ENCODE measurements at regions not wholly inside any gene's neighbourhood (a gene's known extent, or its start where the extent isn't known, plus 50 kb on each side); places are given as distances from the start of the nearest gene placed in this dataset.

DNA sequence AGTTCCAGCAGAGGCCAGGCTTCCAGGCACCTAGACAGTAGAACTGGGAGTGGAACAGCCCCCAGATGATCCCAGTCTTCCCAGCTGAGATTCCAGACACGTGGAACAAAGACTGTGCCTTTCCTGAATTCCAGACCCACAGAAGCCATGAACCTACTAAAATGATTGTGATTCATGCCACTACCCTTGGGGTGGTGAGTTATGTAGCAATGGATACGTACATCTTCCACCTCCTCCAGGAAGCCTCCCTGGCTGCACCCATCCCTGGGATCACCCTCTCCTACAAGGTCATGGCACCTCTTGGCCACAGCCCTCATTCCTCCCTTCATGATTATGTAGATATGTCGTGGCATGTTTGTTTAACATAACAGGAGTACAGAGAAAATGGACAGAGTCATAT is 83.4 kb downstream of the NPTX2 start:
- peaks cover 2% of the 10 kb centered on the region for H3K4me1 ChIP-seq (ENCODE audit: control insufficient read depth, insufficient read depth, low read length)
- no peak overlapping the region for H3K4me3 ChIP-seq (ENCODE audit: low read length in 2 of 2)
- H3K36me3 ChIP-seq (ENCODE audit: control insufficient read depth in 2 of 2, insufficient read depth in 2 of 2, low read length in 2 of 2), result no peaks in the 10 kb centered on the region
- peaks cover 0 to 4% of the 10 kb centered on the region in 2 donors for H3K9me3 ChIP-seq (ENCODE audit: control insufficient read depth in 2 of 2, low read length in 2 of 2)
- no peak overlapping the region for H3K27ac ChIP-seq (ENCODE audit: low read length)
- no peak overlapping the region for H3K9ac ChIP-seq (ENCODE audit: low read length in 2 of 2)
- peaks cover 0 to 2% of the 10 kb centered on the region in 2 donors for H3K27me3 ChIP-seq (ENCODE audit: control insufficient read depth in 1 of 2, insufficient read depth in 2 of 2, low read length in 2 of 2)

DNA sequence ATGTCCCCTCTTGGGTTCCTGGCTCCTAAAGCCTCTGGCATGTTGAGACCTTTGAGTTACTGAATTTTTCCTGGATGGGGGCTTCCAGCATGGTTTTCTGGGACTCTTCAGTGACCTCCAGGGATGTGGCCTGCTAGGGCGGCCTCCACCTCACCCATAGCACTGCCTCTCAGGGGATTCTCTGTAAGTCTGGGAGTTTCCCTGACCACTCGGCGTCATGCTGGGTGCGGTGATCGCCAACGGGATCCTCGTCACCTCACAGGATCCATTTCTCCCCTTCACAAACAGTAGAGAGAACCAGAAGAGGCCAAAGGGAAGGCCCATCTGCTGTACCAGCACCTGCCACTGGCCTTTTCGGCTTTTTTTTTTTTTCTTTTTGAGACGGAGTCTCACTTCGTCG is 84.3 kb downstream of the NPTX2 start:
- Histone ChIP-seq H3K9ac (ENCODE audit: low read length in 2 of 2) (no peak overlapping the region), H3K36me3 (ENCODE audit: control insufficient read depth in 2 of 2, insufficient read depth in 2 of 2, low read length in 2 of 2) (no peaks in the 10 kb centered on the region), H3K4me1 (ENCODE audit: control insufficient read depth, insufficient read depth, low read length) (peaks cover 2% of the 10 kb centered on the region), H3K27me3 (ENCODE audit: control insufficient read depth in 1 of 2, insufficient read depth in 2 of 2, low read length in 2 of 2) (peaks cover 0 to 2% of the 10 kb centered on the region in 2 donors), H3K9me3 (ENCODE audit: control insufficient read depth in 2 of 2, low read length in 2 of 2) (peaks cover 0 to 4% of the 10 kb centered on the region in 2 donors), H3K4me3 (ENCODE audit: low read length in 2 of 2) (no peak overlapping the region), H3K27ac (ENCODE audit: low read length) (no peak overlapping the region)

DNA sequence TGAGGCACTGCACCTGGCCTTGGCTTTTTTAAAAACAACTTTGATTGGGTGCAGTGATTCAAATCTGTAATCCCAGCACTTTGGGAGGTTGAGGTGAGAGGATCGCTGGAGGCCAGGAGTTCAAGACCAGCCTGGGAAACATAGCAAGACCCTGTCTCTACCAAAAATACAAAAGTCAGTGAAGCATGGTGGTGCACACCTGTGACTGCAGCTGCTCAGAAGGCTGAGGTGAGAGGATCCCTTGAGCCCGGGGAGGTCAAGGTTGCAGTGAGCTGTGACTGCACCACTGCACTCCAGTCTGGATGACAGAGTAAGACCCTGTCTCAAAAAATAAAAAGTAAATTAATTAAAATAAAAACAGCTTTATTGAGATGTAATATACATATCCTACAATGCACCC is 84.9 kb downstream of the NPTX2 start:
- no peaks in the 10 kb centered on the region for H3K36me3 ChIP-seq (ENCODE audit: control insufficient read depth in 2 of 2, insufficient read depth in 2 of 2, low read length in 2 of 2)
- peaks cover 0 to 2% of the 10 kb centered on the region in 2 donors for H3K9me3 ChIP-seq (ENCODE audit: control insufficient read depth in 2 of 2, low read length in 2 of 2)
- no peak overlapping the region for H3K4me3 ChIP-seq (ENCODE audit: low read length in 2 of 2)
- H3K27me3 ChIP-seq (ENCODE audit: control insufficient read depth in 1 of 2, insufficient read depth in 2 of 2, low read length in 2 of 2), result peaks cover 0 to 2% of the 10 kb centered on the region in 2 donors
- H3K27ac ChIP-seq (ENCODE audit: low read length), result no peak overlapping the region
- no peak overlapping the region for H3K9ac ChIP-seq (ENCODE audit: low read length in 2 of 2)
- peaks cover 2% of the 10 kb centered on the region for H3K4me1 ChIP-seq (ENCODE audit: control insufficient read depth, insufficient read depth, low read length)

DNA sequence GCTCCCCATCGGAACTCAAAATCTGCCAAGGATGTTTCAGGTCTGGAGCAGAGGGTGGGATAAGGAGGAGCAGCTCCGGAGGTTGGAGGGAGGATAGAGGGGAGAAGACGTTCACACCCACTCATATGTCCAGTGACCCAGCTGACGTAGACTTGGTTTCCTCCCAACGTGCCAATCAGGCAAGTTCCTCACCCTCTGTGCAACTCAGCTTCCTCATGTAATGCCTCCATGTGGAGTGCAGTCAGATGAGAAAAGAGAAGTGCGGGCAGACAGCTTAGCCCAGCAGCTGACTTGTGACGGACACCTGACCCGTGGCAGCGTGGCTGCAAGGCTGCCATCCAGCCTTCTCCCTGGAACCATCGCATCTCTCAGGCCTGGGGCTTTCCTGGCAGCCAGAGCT is 86.8 kb downstream of the NPTX2 start:
- Histone ChIP-seq H3K9ac (ENCODE audit: low read length in 2 of 2) (no peak overlapping the region), H3K27ac (ENCODE audit: low read length) (no peak overlapping the region), H3K36me3 (ENCODE audit: control insufficient read depth in 2 of 2, insufficient read depth in 2 of 2, low read length in 2 of 2) (no peaks in the 10 kb centered on the region), H3K4me1 (ENCODE audit: control insufficient read depth, insufficient read depth, low read length) (peaks cover 2% of the 10 kb centered on the region), H3K9me3 (ENCODE audit: control insufficient read depth in 2 of 2, low read length in 2 of 2) (no peaks in the 10 kb centered on the region), H3K4me3 (ENCODE audit: low read length in 2 of 2) (no peak overlapping the region), H3K27me3 (ENCODE audit: control insufficient read depth in 1 of 2, insufficient read depth in 2 of 2, low read length in 2 of 2) (peaks cover 0 to 2% of the 10 kb centered on the region in 2 donors)

DNA sequence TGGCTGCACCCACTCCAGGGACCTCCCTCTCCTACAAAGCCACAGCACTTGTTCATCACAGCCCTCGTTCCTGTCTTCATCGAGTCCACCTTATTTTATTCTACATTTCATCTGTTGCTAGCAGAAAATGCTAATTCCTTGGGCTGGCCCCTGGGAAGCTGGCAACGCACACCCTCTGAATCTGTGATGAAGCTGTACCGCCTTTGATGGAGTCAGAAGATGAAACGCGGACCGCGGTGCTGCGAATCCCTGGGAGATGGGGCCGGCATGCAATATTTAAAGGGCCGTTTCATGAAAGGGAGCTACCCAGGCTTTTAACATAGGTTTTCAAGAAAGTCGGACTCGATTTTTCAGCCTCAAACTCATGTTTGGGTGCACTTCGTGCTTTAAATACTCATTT is 88.5 kb downstream of the NPTX2 start:
- H3K27me3 ChIP-seq (ENCODE audit: control insufficient read depth in 1 of 2, insufficient read depth in 2 of 2, low read length in 2 of 2), result peaks cover 0 to 2% of the 10 kb centered on the region in 2 donors
- no peak overlapping the region for H3K9ac ChIP-seq (ENCODE audit: low read length in 2 of 2)
- no peak overlapping the region for H3K4me3 ChIP-seq (ENCODE audit: low read length in 2 of 2)
- no peaks in the 10 kb centered on the region for H3K9me3 ChIP-seq (ENCODE audit: control insufficient read depth in 2 of 2, low read length in 2 of 2)
- no peaks in the 10 kb centered on the region for H3K36me3 ChIP-seq (ENCODE audit: control insufficient read depth in 2 of 2, insufficient read depth in 2 of 2, low read length in 2 of 2)
- H3K27ac ChIP-seq (ENCODE audit: low read length), result no peak overlapping the region
- no peaks in the 10 kb centered on the region for H3K4me1 ChIP-seq (ENCODE audit: control insufficient read depth, insufficient read depth, low read length)

GRCh38 chr7:98707076-98707475 is 90.0 kb downstream of the NPTX2 start:
- H3K9me3 ChIP-seq (ENCODE audit: control insufficient read depth in 2 of 2, low read length in 2 of 2), result no peaks in the 10 kb centered on the region
- no peak overlapping the region for H3K9ac ChIP-seq (ENCODE audit: low read length in 2 of 2)
- no peak overlapping the region for H3K4me3 ChIP-seq (ENCODE audit: low read length in 2 of 2)
- H3K4me1 ChIP-seq (ENCODE audit: control insufficient read depth, insufficient read depth, low read length), result no peaks in the 10 kb centered on the region
- H3K27me3 ChIP-seq (ENCODE audit: control insufficient read depth in 1 of 2, insufficient read depth in 2 of 2, low read length in 2 of 2), result peaks cover 0 to 2% of the 10 kb centered on the region in 2 donors
- no peaks in the 10 kb centered on the region for H3K36me3 ChIP-seq (ENCODE audit: control insufficient read depth in 2 of 2, insufficient read depth in 2 of 2, low read length in 2 of 2)
- no peak overlapping the region for H3K27ac ChIP-seq (ENCODE audit: low read length)

GRCh38 chr7:98711945-98712344 is 94.9 kb downstream of the NPTX2 start:
- Histone ChIP-seq H3K27ac (ENCODE audit: low read length) (no peak overlapping the region), H3K27me3 (ENCODE audit: control insufficient read depth in 1 of 2, insufficient read depth in 2 of 2, low read length in 2 of 2) (no peaks in the 10 kb centered on the region), H3K9me3 (ENCODE audit: control insufficient read depth in 2 of 2, low read length in 2 of 2) (no peaks in the 10 kb centered on the region), H3K4me3 (ENCODE audit: low read length in 2 of 2) (no peak overlapping the region), H3K4me1 (ENCODE audit: control insufficient read depth, insufficient read depth, low read length) (no peaks in the 10 kb centered on the region), H3K9ac (ENCODE audit: low read length in 2 of 2) (no peak overlapping the region), H3K36me3 (ENCODE audit: control insufficient read depth in 2 of 2, insufficient read depth in 2 of 2, low read length in 2 of 2) (no peaks in the 10 kb centered on the region)

GRCh38 chr7:98713165-98713810 is 96.2 kb downstream of the NPTX2 start:
- H3K4me3 ChIP-seq (ENCODE audit: low read length in 2 of 2), result no peak overlapping the region
- no peak overlapping the region for H3K9ac ChIP-seq (ENCODE audit: low read length in 2 of 2)
- H3K36me3 ChIP-seq (ENCODE audit: control insufficient read depth in 2 of 2, insufficient read depth in 2 of 2, low read length in 2 of 2), result no peaks in the 10 kb centered on the region
- no peaks in the 10 kb centered on the region for H3K9me3 ChIP-seq (ENCODE audit: control insufficient read depth in 2 of 2, low read length in 2 of 2)
- H3K27ac ChIP-seq (ENCODE audit: low read length), result no peak overlapping the region
- H3K27me3 ChIP-seq (ENCODE audit: control insufficient read depth in 1 of 2, insufficient read depth in 2 of 2, low read length in 2 of 2), result no peaks in the 10 kb centered on the region
- H3K4me1 ChIP-seq (ENCODE audit: control insufficient read depth, insufficient read depth, low read length), result no peaks in the 10 kb centered on the region

- Histone ChIP-seq H3K4me1 (ENCODE audit: control insufficient read depth, insufficient read depth, low read length) (no peaks in the 10 kb centered on the region), H3K27me3 (ENCODE audit: control insufficient read depth in 1 of 2, insufficient read depth in 2 of 2, low read length in 2 of 2) (no peaks in the 10 kb centered on the region), H3K9ac (ENCODE audit: low read length in 2 of 2) (no peak overlapping the region), H3K36me3 (ENCODE audit: control insufficient read depth in 2 of 2, insufficient read depth in 2 of 2, low read length in 2 of 2) (no peaks in the 10 kb centered on the region), H3K27ac (ENCODE audit: low read length) (no peak overlapping the region), H3K4me3 (ENCODE audit: low read length in 2 of 2) (no peak overlapping the region), H3K9me3 (ENCODE audit: control insufficient read depth in 2 of 2, low read length in 2 of 2) (no peaks in the 10 kb centered on the region)
Observed at GRCh38 chr7:98719396-98719795, 102.3 kb downstream of the NPTX2 start.

DNA sequence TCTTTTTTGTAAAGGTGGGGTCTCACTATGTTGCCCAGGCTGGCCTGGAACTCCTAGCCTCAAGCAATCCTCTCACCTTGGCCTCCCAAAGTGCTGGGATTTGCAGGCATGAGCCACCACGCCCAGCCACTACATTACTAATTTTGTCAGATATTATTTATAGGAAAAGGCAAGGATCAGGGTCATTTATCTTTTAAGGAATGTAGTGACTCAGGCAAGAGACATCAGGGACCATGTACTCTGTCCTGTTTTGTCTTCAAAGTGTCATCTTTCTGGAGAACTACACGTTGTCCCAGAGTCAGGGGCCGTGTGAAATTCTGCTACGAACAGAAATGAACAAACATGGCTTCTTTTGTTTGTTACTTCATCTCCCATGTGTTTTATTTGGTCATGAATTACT is 105.3 kb downstream of the NPTX2 start:
- H3K4me3 ChIP-seq (ENCODE audit: low read length in 2 of 2), result no peak overlapping the region
- H3K36me3 ChIP-seq (ENCODE audit: control insufficient read depth in 2 of 2, insufficient read depth in 2 of 2, low read length in 2 of 2), result no peaks in the 10 kb centered on the region
- H3K4me1 ChIP-seq (ENCODE audit: control insufficient read depth, insufficient read depth, low read length), result no peaks in the 10 kb centered on the region
- no peak overlapping the region for H3K9ac ChIP-seq (ENCODE audit: low read length in 2 of 2)
- H3K27me3 ChIP-seq (ENCODE audit: control insufficient read depth in 1 of 2, insufficient read depth in 2 of 2, low read length in 2 of 2), result no peaks in the 10 kb centered on the region
- H3K9me3 ChIP-seq (ENCODE audit: control insufficient read depth in 2 of 2, low read length in 2 of 2), result no peaks in the 10 kb centered on the region
- H3K27ac ChIP-seq (ENCODE audit: low read length), result no peak overlapping the region

DNA sequence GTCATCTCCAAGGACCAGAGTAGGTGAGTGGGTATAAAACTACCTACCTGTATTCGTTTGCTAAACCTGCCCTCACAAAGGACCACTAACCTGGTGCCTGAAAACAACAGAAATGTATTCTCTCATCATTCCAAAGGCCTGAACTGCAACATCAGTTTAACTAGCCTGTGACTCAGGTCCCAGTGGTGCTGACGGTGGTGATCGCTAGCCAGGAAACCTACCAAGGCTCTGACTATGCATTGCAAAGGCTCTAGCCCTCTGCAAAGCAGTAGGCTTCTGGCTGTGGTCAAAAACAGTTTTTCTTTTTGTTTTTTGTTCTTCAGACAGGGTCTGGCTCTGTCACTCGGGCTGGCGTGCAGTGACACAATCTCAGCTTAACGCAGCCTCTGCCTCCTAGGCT is 107.5 kb downstream of the NPTX2 start:
- H3K4me3 ChIP-seq (ENCODE audit: low read length in 2 of 2), result no peak overlapping the region
- H3K9ac ChIP-seq (ENCODE audit: low read length in 2 of 2), result no peak overlapping the region
- H3K9me3 ChIP-seq (ENCODE audit: control insufficient read depth in 2 of 2, low read length in 2 of 2), result no peaks in the 10 kb centered on the region

More for the DNA sequence above, 107.5 kb downstream of the NPTX2 start:
- Histone ChIP-seq H3K27me3 (ENCODE audit: control insufficient read depth in 1 of 2, insufficient read depth in 2 of 2, low read length in 2 of 2) (no peaks in the 10 kb centered on the region), H3K27ac (ENCODE audit: low read length) (no peak overlapping the region), H3K4me1 (ENCODE audit: control insufficient read depth, insufficient read depth, low read length) (no peaks in the 10 kb centered on the region), H3K36me3 (ENCODE audit: control insufficient read depth in 2 of 2, insufficient read depth in 2 of 2, low read length in 2 of 2) (no peaks in the 10 kb centered on the region)
